GM12878 (cell line): ENCODE measurements at regions not wholly inside any gene's neighbourhood (a gene's known extent, or its start where the extent isn't known, plus 50 kb on each side); places are given as distances from the start of the nearest gene placed in this dataset.

Experiments used
- ATAC-seq: fragments of 200-7000 bp; cut with Tn5 transposase; 3 replicates; pipeline ENCODE4 v1.9.1; 2020; ENCODE audit warnings: mild to moderate bottlenecking, moderate library complexity
- BruUV-seq: library from RNA; stranded (reverse); fragments of 400-500 nt; replicated peaks from 2 replicates; lab custom pipeline; 2021; lab: Mats Ljungman, UMichigan
- CTCF ChIA-PET: fragments of 300-600 bp; sonication (Branson Sonifier 250); formaldehyde crosslinking; extraction: SDS; loops from one replicate; lab custom pipeline; 2021; ENCODE audit warnings: inconsistent platforms; lab: Yijun Ruan, JAX
- POLR2A ChIA-PET: fragments of 350-600 bp; formaldehyde crosslinking; extraction: SDS; loops from one replicate; lab custom pipeline; 2021; ENCODE audit warnings: inconsistent platforms; lab: Charles Lee
- RAD21 ChIA-PET: fragments of 300-600 bp; sonication (Branson Sonifier 250); formaldehyde crosslinking; loops from one replicate; lab custom pipeline; 2023; ENCODE audit warnings: antibody characterized with exemption; ENCODE audit not compliant: unreplicated experiment; lab: Charles Lee
- SMC1A ChIA-PET: fragments of 300-600 bp; sonication (Branson Sonifier 250); formaldehyde crosslinking; loops from one replicate; lab custom pipeline; 2023; ENCODE audit not compliant: unreplicated experiment, uncharacterized antibody; lab: Charles Lee
- DNase-seq: peaks from one replicate; pipeline ENCODE4 v3.0.0-alpha.2; 2011; ENCODE audit warnings: low read depth, low spot score
- FAIRE-seq: peaks from 3 replicates; lab custom pipeline; 2011; peaks lifted over from hg19 to GRCh38; lab: Jason Lieb, UNC
- H2AFZ ChIP-seq: 2 replicates; pipeline ENCODE4 v1.6.0; 2011; ENCODE audit warnings: low read depth, low read length, control low read depth; ENCODE audit not compliant: control insufficient read depth
- H3K27ac ChIP-seq: 2 replicates; pipeline ENCODE4 v1.5.1; 2011; ENCODE audit warnings: control low read depth; ENCODE audit not compliant: control insufficient read depth, insufficient read depth
- H3K27me3 ChIP-seq, 2 experiments: replicated peaks in 1 of 2; 2 replicates each; pipeline versions ENCODE4 v1.6.0 to v1.6.1; 2011; ENCODE audit warnings: low read length in 1 of 2; ENCODE audit not compliant: control insufficient read depth in 2 of 2, insufficient read depth in 2 of 2
- H3K36me3 ChIP-seq, 2 experiments: 2 replicates each; pipeline ENCODE4 v1.5.1; 2011; ENCODE audit warnings: low read length in 1 of 2; ENCODE audit not compliant: control insufficient read depth in 2 of 2, insufficient read depth in 2 of 2
- H3K4me1 ChIP-seq: 2 replicates; pipeline ENCODE4 v1.6.1; 2011; ENCODE audit warnings: mild to moderate bottlenecking, low read length, moderate library complexity, mixed read lengths; ENCODE audit not compliant: control insufficient read depth, insufficient read depth
- H3K4me2 ChIP-seq: 2 replicates; pipeline ENCODE4 v1.6.0; 2011; ENCODE audit warnings: control low read depth; ENCODE audit not compliant: control insufficient read depth, insufficient read depth
- H3K4me3 ChIP-seq: fragments of 200-600 bp; sonication (generic); 2 replicates; pipeline ENCODE4 v1.5.1; 2016
- H3K79me2 ChIP-seq: 2 replicates; pipeline ENCODE4 v1.6.0; 2011; ENCODE audit warnings: low read length; ENCODE audit not compliant: control insufficient read depth, insufficient read depth
- H3K9ac ChIP-seq: 2 replicates; pipeline ENCODE4 v1.8.0; 2011; ENCODE audit warnings: low read length, control low read depth, mixed read lengths; ENCODE audit not compliant: control insufficient read depth, insufficient read depth
- H3K9me3 ChIP-seq: replicated peaks from 3 replicates; pipeline ENCODE4 v1.5.1; 2011; ENCODE audit warnings: mild to moderate bottlenecking, low read length; ENCODE audit not compliant: control insufficient read depth, insufficient read depth
- H4K20me1 ChIP-seq: 2 replicates; pipeline ENCODE4 v1.6.0; 2011; ENCODE audit not compliant: control insufficient read depth, insufficient read depth
- CHD1 ChIP-seq: IDR thresholded peaks from 2 replicates; pipeline ENCODE4 v1.6.1; 2012; ENCODE audit warnings: low read depth, low read length, improper control_type of control experiment
- ETV6 ChIP-seq, 2 experiments: fragments of 450-650 bp in 1 of 2; IDR thresholded peaks in 1 of 2; conservative IDR thresholded peaks in 1 of 2; 2 replicates each; pipeline ENCODE4 v1.6.1; 2014; ENCODE audit warnings: antibody characterized with exemption in 1 of 2, borderline replicate concordance in 1 of 2, low read depth in 1 of 2, mild to moderate bottlenecking in 1 of 2, moderate library complexity in 1 of 2
- FOXM1 ChIP-seq: IDR thresholded peaks from 2 replicates; pipeline ENCODE4 v1.6.1; 2012; ENCODE audit warnings: low read depth, mild to moderate bottlenecking, inconsistent platforms, low read length, moderate library complexity
- MTA2 ChIP-seq: fragments of 450-650 bp; IDR thresholded peaks from 2 replicates; pipeline ENCODE4 v1.6.1; 2016; ENCODE audit warnings: low read depth, mild to moderate bottlenecking, moderate library complexity
- WGBS: methylation state at CpG from one replicate; pipeline ENCODE4 v1.1.6; 2016; ENCODE audit warnings: low lambda C conversion rate; ENCODE audit not compliant: insufficient replicate concordance, insufficient coverage; ENCODE audit errors: missing lambda C conversion rate; 5-methylcytosine and 5-hydroxymethylcytosine counted together
- in situ Hi-C: fragments of 300-500 bp; cut with MboI; formaldehyde crosslinking; loops from 9 replicates; pipeline ENCODE4 v1.14.3; 2018; ENCODE audit warnings: mixed read lengths
- intact Hi-C: fragments of 100-400 bp; cut with micrococcal nuclease; formaldehyde crosslinking; loops from one replicate; pipeline ENCODE4 v1.14.2; 2022; ENCODE audit not compliant: unreplicated experiment
- TF ChIP-seq, protein P1 (sequence below): fragments of 450-650 bp; IDR thresholded peaks from 2 replicates; pipeline ENCODE4 v1.6.1; 2016; ENCODE audit warnings: mild to moderate bottlenecking, moderate library complexity, borderline replicate concordance
- TF ChIP-seq, protein P2 (sequence below): fragments of 450-650 bp; IDR thresholded peaks from 2 replicates; pipeline ENCODE4 v1.6.1; 2016; ENCODE audit warnings: mild to moderate bottlenecking

DNA sequence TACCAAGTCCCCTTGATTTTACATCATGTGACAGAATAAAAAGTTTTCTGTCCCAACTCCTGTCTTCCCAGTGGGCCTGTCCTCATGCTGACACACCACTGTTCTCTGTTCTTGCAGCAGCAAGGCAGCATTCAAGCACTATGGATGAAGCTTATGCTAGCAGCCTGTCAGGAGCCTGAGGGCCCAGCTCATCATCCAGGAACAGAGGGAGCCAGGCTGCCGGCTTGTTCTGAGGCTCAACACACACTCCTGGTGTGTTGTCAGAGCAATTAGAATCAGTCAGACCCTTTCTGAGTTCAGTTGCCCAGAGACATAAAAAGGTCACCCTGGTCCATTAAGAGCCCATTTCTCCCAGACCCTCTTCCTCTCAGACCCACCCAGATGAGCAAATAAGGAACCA is 282.9 kb downstream of the SEC16B start:
- ATAC-seq = no peak
- Histone ChIP-seq H3K4me3 (no peak overlapping the region), H4K20me1 (no peaks in the 10 kb centered on the region), H3K9me3 (no peaks in the 10 kb centered on the region), H3K4me2 (no peak overlapping the region), H3K79me2 (no peaks in the 10 kb centered on the region), H3K27me3 (no peaks in the 10 kb centered on the region), H3K4me1 (no peaks in the 10 kb centered on the region), H2AFZ (no peak overlapping the region), H3K27ac (no peak overlapping the region), H3K9ac (no peak overlapping the region), H3K36me3 (no peaks in the 10 kb centered on the region)
- DNase-seq = no peak
- FAIRE-seq = no peak
- POLR2A ChIA-PET = no interaction called here
- RAD21 ChIA-PET = interaction anchor here (1.1 to 2.3 kb wide), 3 partner anchors 18 to 101 kb away, joined by 3 to 4 read pairs (median 4); no protein-coding TSS in a partner anchor
- BruUV-seq = no TSS peak
- no peak for TF ChIP-seq ETV6 (conservative IDR thresholded peaks at IDR 0.05 in 1 of 2, IDR thresholded peaks at IDR 0.05 in 1 of 2; ENCODE audit: borderline replicate concordance in 1 of 2, low read depth in 1 of 2)
- TF ChIP-seq, protein P1, sequence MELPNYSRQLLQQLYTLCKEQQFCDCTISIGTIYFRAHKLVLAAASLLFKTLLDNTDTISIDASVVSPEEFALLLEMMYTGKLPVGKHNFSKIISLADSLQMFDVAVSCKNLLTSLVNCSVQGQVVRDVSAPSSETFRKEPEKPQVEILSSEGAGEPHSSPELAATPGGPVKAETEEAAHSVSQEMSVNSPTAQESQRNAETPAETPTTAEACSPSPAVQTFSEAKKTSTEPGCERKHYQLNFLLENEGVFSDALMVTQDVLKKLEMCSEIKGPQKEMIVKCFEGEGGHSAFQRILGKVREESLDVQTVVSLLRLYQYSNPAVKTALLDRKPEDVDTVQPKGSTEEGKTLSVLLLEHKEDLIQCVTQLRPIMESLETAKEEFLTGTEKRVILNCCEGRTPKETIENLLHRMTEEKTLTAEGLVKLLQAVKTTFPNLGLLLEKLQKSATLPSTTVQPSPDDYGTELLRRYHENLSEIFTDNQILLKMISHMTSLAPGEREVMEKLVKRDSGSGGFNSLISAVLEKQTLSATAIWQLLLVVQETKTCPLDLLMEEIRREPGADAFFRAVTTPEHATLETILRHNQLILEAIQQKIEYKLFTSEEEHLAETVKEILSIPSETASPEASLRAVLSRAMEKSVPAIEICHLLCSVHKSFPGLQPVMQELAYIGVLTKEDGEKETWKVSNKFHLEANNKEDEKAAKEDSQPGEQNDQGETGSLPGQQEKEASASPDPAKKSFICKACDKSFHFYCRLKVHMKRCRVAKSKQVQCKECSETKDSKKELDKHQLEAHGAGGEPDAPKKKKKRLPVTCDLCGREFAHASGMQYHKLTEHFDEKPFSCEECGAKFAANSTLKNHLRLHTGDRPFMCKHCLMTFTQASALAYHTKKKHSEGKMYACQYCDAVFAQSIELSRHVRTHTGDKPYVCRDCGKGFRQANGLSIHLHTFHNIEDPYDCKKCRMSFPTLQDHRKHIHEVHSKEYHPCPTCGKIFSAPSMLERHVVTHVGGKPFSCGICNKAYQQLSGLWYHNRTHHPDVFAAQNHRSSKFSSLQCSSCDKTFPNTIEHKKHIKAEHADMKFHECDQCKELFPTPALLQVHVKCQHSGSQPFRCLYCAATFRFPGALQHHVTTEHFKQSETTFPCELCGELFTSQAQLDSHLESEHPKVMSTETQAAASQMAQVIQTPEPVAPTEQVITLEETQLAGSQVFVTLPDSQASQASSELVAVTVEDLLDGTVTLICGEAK = no peak
- no peak for TF ChIP-seq FOXM1
- no peak for TF ChIP-seq CHD1
- TF ChIP-seq, protein P2, sequence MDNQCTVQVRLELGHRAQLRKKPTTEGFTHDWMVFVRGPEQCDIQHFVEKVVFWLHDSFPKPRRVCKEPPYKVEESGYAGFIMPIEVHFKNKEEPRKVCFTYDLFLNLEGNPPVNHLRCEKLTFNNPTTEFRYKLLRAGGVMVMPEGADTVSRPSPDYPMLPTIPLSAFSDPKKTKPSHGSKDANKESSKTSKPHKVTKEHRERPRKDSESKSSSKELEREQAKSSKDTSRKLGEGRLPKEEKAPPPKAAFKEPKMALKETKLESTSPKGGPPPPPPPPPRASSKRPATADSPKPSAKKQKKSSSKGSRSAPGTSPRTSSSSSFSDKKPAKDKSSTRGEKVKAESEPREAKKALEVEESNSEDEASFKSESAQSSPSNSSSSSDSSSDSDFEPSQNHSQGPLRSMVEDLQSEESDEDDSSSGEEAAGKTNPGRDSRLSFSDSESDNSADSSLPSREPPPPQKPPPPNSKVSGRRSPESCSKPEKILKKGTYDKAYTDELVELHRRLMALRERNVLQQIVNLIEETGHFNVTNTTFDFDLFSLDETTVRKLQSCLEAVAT = no peak
- TF ChIP-seq MTA2 = no peak
- SMC1A ChIA-PET = interaction anchor here (0.9 kb wide), 1 partner anchor 86 kb away, joined by 3 read pairs; no protein-coding TSS in a partner anchor
- CTCF ChIA-PET = no interaction called here
- WGBS = 0% methylated on average over 1 of the region's 1 CpG
- intact Hi-C loops (no loop called here), in situ Hi-C loops (no loop called here)
